Activated CD4-positive, alpha-beta T cell treated with anti-CD3 and anti-CD28 coated beads for 24 hours (primary cell): ENCODE measurements at regions not wholly inside any gene's neighbourhood (a gene's known extent, or its start where the extent isn't known, plus 50 kb on each side); places are given as distances from the start of the nearest gene placed in this dataset.
"Not testable (repeated sequence)": the region's sequence is repeated elsewhere in the genome, so short reads cannot be mapped to it uniquely, and the experiment has no call there.

Source experiments
- DNase-seq, 2 donors: peaks; one replicate each; pipeline ENCODE4 v3.0.0-alpha.2; 2020; ENCODE audit warnings: low read depth in 2 of 2

- no peak for DNase-seq
These were observed 1934.6 kb upstream of the LRRTM1 start for GRCh38 chr2:82239176-82239575.

- no peak for DNase-seq
These were observed 1933.6 kb upstream of the LRRTM1 start for GRCh38 chr2:82237994-82238662.

- DNase-seq, result no peak
These were observed 1929.8 kb upstream of the LRRTM1 start for GRCh38 chr2:82234283-82234874.

- no peak for DNase-seq
These were observed 1929.3 kb upstream of the LRRTM1 start for GRCh38 chr2:82233806-82234205.

GRCh38 chr2:82230406-82230805 is 1925.9 kb upstream of the LRRTM1 start:
- DNase-seq, result no peak

- DNase-seq, result no peak
These were observed 1921.9 kb upstream of the LRRTM1 start for GRCh38 chr2:82226441-82226840.

GRCh38 chr2:82224301-82224940 is 1919.9 kb upstream of the LRRTM1 start:
- DNase-seq, result no peak

- DNase-seq, result no peak
These were observed 1910.7 kb upstream of the LRRTM1 start for GRCh38 chr2:82215212-82215611.

- DNase-seq, result no peak
These were observed 1894.9 kb upstream of the LRRTM1 start for GRCh38 chr2:82199493-82199852.

- no peak for DNase-seq
These were observed 1894.4 kb upstream of the LRRTM1 start for GRCh38 chr2:82198809-82199492.

GRCh38 chr2:82182270-82182669 is 1877.7 kb upstream of the LRRTM1 start:
- DNase-seq, result no peak

- DNase-seq, result not testable (repeated sequence)
These were observed 1870.7 kb upstream of the LRRTM1 start for GRCh38 chr2:82175210-82175609.

GRCh38 chr2:82172483-82172882 is 1867.9 kb upstream of the LRRTM1 start:
- no peak for DNase-seq

GRCh38 chr2:82169379-82169778 is 1864.8 kb upstream of the LRRTM1 start:
- DNase-seq, result no peak

GRCh38 chr2:82165377-82165776 is 1860.8 kb upstream of the LRRTM1 start:
- no peak for DNase-seq

GRCh38 chr2:82158150-82158549 is 1853.6 kb upstream of the LRRTM1 start:
- no peak for DNase-seq

GRCh38 chr2:82155469-82155868 is 1850.9 kb upstream of the LRRTM1 start:
- no peak for DNase-seq

- no peak for DNase-seq
These were observed 1838.8 kb upstream of the LRRTM1 start for GRCh38 chr2:82143343-82143742.

GRCh38 chr2:82139979-82140611 is 1835.5 kb upstream of the LRRTM1 start:
- DNase-seq, result no peak

GRCh38 chr2:82137441-82137840 is 1832.9 kb upstream of the LRRTM1 start:
- DNase-seq, result no peak

GRCh38 chr2:82128051-82128450 is 1823.5 kb upstream of the LRRTM1 start:
- no peak for DNase-seq

- DNase-seq, result no peak
These were observed 1820.1 kb upstream of the LRRTM1 start for GRCh38 chr2:82124629-82125028.
